ENCODE measurements at regions not wholly inside any gene's neighbourhood (a gene's known extent, or its start where the extent isn't known, plus 50 kb on each side); places are given as distances from the start of the nearest gene placed in this dataset.
"Not testable (repeated sequence)": the region's sequence is repeated elsewhere in the genome, so short reads cannot be mapped to it uniquely, and the experiment has no call there.

GRCh38 chr2:180873219-180873618 is 107.2 kb upstream of the UBE2E3 start:
- Histone ChIP-seq H3K27me3 (ENCODE audit: insufficient read depth, poor library complexity, severe bottlenecking) (no peaks in the 10 kb centered on the region), H3K27ac (replicated peaks) (no peak overlapping the region), H3K4me3 (replicated peaks; ENCODE audit: insufficient read depth, low read length) (no peak overlapping the region)
- DNase-seq (ENCODE audit: low read depth in 1 of 2, low spot score in 1 of 2): no peak
- TF ChIP-seq SPI1 (IDR thresholded peaks at IDR 0.05; ENCODE audit: borderline replicate concordance, low read depth) (no peak), POLR2AphosphoS5 (IDR thresholded peaks at IDR 0.05; ENCODE audit: low read depth) (no peak), GABPA (IDR thresholded peaks at IDR 0.05; ENCODE audit: low read depth) (no peak)
- TF ChIP-seq, protein P1, sequence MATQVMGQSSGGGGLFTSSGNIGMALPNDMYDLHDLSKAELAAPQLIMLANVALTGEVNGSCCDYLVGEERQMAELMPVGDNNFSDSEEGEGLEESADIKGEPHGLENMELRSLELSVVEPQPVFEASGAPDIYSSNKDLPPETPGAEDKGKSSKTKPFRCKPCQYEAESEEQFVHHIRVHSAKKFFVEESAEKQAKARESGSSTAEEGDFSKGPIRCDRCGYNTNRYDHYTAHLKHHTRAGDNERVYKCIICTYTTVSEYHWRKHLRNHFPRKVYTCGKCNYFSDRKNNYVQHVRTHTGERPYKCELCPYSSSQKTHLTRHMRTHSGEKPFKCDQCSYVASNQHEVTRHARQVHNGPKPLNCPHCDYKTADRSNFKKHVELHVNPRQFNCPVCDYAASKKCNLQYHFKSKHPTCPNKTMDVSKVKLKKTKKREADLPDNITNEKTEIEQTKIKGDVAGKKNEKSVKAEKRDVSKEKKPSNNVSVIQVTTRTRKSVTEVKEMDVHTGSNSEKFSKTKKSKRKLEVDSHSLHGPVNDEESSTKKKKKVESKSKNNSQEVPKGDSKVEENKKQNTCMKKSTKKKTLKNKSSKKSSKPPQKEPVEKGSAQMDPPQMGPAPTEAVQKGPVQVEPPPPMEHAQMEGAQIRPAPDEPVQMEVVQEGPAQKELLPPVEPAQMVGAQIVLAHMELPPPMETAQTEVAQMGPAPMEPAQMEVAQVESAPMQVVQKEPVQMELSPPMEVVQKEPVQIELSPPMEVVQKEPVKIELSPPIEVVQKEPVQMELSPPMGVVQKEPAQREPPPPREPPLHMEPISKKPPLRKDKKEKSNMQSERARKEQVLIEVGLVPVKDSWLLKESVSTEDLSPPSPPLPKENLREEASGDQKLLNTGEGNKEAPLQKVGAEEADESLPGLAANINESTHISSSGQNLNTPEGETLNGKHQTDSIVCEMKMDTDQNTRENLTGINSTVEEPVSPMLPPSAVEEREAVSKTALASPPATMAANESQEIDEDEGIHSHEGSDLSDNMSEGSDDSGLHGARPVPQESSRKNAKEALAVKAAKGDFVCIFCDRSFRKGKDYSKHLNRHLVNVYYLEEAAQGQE (IDR thresholded peaks at IDR 0.05; ENCODE audit: insufficient replicate concordance, low read depth): no peak
- TF ChIP-seq, protein P2, sequence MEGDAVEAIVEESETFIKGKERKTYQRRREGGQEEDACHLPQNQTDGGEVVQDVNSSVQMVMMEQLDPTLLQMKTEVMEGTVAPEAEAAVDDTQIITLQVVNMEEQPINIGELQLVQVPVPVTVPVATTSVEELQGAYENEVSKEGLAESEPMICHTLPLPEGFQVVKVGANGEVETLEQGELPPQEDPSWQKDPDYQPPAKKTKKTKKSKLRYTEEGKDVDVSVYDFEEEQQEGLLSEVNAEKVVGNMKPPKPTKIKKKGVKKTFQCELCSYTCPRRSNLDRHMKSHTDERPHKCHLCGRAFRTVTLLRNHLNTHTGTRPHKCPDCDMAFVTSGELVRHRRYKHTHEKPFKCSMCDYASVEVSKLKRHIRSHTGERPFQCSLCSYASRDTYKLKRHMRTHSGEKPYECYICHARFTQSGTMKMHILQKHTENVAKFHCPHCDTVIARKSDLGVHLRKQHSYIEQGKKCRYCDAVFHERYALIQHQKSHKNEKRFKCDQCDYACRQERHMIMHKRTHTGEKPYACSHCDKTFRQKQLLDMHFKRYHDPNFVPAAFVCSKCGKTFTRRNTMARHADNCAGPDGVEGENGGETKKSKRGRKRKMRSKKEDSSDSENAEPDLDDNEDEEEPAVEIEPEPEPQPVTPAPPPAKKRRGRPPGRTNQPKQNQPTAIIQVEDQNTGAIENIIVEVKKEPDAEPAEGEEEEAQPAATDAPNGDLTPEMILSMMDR (IDR thresholded peaks at IDR 0.05; ENCODE audit: insufficient read depth, low read length): no peak

GRCh38 chr2:180872781-180873180 is 107.6 kb upstream of the UBE2E3 start:
- H3K4me3 ChIP-seq (replicated peaks; ENCODE audit: insufficient read depth, low read length); DNase-seq (ENCODE audit: low read depth in 1 of 2, low spot score in 1 of 2); H3K27me3 ChIP-seq (ENCODE audit: insufficient read depth, poor library complexity, severe bottlenecking); H3K27ac ChIP-seq (replicated peaks): not testable (repeated sequence)

- Histone ChIP-seq H3K27ac (replicated peaks) (no peak overlapping the region), H3K4me3 (replicated peaks; ENCODE audit: insufficient read depth, low read length) (no peak overlapping the region), H3K27me3 (ENCODE audit: insufficient read depth, poor library complexity, severe bottlenecking) (no peaks in the 10 kb centered on the region)
- TF ChIP-seq SPI1 (IDR thresholded peaks at IDR 0.05; ENCODE audit: borderline replicate concordance, low read depth): no peak
- no peak for TF ChIP-seq POLR2AphosphoS5 (IDR thresholded peaks at IDR 0.05; ENCODE audit: low read depth)
- DNase-seq (ENCODE audit: low read depth in 1 of 2, low spot score in 1 of 2): no peak
Measured at GRCh38 chr2:180872255-180872654, 108.2 kb upstream of the UBE2E3 start.

DNA sequence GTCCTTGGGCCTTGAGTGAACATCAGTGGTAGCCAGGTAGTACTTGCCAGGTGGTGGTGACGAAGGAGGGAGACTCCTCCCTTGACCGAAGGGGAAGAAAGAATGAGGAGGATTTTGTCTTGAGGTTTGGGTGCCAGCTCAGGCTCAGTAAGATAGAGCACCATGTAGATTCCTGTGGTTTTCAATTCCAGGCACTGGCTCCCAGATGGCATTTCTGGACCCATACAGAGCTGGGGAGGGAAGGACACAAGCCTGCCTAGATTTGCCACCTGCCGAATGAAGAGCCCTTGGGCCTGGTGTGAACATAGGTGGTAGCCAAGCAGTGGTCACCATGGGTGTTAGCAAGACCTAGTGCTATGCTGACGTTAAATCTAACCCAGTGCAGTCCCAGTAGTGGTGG is 108.8 kb upstream of the UBE2E3 start:
- no peak for DNase-seq (ENCODE audit: low read depth in 1 of 2, low spot score in 1 of 2)
- TF ChIP-seq GABPA (IDR thresholded peaks at IDR 0.05; ENCODE audit: low read depth) (no peak), POLR2AphosphoS5 (IDR thresholded peaks at IDR 0.05; ENCODE audit: low read depth) (no peak), SPI1 (IDR thresholded peaks at IDR 0.05; ENCODE audit: borderline replicate concordance, low read depth) (no peak)
- TF ChIP-seq, protein P1 (IDR thresholded peaks at IDR 0.05; ENCODE audit: insufficient replicate concordance, low read depth): no peak
- TF ChIP-seq, protein P2 (IDR thresholded peaks at IDR 0.05; ENCODE audit: insufficient read depth, low read length): no peak
- H3K4me3 ChIP-seq (replicated peaks; ENCODE audit: insufficient read depth, low read length): no peak overlapping the region
- H3K27ac ChIP-seq (replicated peaks): no peak overlapping the region
- no peaks in the 10 kb centered on the region for H3K27me3 ChIP-seq (ENCODE audit: insufficient read depth, poor library complexity, severe bottlenecking)

GRCh38 chr2:180849851-180850250 is 130.6 kb upstream of the UBE2E3 start:
- DNase-seq (ENCODE audit: low read depth in 1 of 2, low spot score in 1 of 2): no peak
- H3K27me3 ChIP-seq (ENCODE audit: insufficient read depth, poor library complexity, severe bottlenecking): no peaks in the 10 kb centered on the region
- H3K4me3 ChIP-seq (replicated peaks; ENCODE audit: insufficient read depth, low read length): no peak overlapping the region
- TF ChIP-seq POLR2AphosphoS5 (IDR thresholded peaks at IDR 0.05; ENCODE audit: low read depth) (no peak), SPI1 (IDR thresholded peaks at IDR 0.05; ENCODE audit: borderline replicate concordance, low read depth) (no peak), GABPA (IDR thresholded peaks at IDR 0.05; ENCODE audit: low read depth) (no peak)
- TF ChIP-seq, protein P1 (IDR thresholded peaks at IDR 0.05; ENCODE audit: insufficient replicate concordance, low read depth): no peak
- TF ChIP-seq, protein P2 (IDR thresholded peaks at IDR 0.05; ENCODE audit: insufficient read depth, low read length): no peak
- H3K27ac ChIP-seq (replicated peaks): no peak overlapping the region
